ENCODE measurements at regions not wholly inside any gene's neighbourhood (a gene's known extent, or its start where the extent isn't known, plus 50 kb on each side); places are given as distances from the start of the nearest gene placed in this dataset.
"Not testable (repeated sequence)": the region's sequence is repeated elsewhere in the genome, so short reads cannot be mapped to it uniquely, and the experiment has no call there.

- no peak for DNase-seq
Measured at GRCh38 chr22:47624252-47625012, 862.0 kb downstream of the TBC1D22A start.

- DNase-seq: no peak
Measured at GRCh38 chr22:47623763-47624148, 861.3 kb downstream of the TBC1D22A start.

GRCh38 chr22:47623066-47623762, 860.8 kb downstream of the TBC1D22A start:
- DNase-seq: no peak

- DNase-seq: no peak
Measured at GRCh38 chr22:47622541-47622940, 860.1 kb downstream of the TBC1D22A start.

- no peak for DNase-seq
Measured at GRCh38 chr22:47621253-47621652, 858.8 kb downstream of the TBC1D22A start.

GRCh38 chr22:47620391-47620790, 857.9 kb downstream of the TBC1D22A start:
- no peak for DNase-seq

- DNase-seq: no peak
Measured at GRCh38 chr22:47619631-47620030, 857.2 kb downstream of the TBC1D22A start.

GRCh38 chr22:47618180-47619010, 855.9 kb downstream of the TBC1D22A start:
- no peak for DNase-seq

GRCh38 chr22:47617186-47617585, 854.7 kb downstream of the TBC1D22A start:
- DNase-seq: no peak

GRCh38 chr22:47616396-47617020, 854.1 kb downstream of the TBC1D22A start:
- DNase-seq: no peak

GRCh38 chr22:47615051-47615450, 852.6 kb downstream of the TBC1D22A start:
- DNase-seq: no peak

GRCh38 chr22:47613606-47614350, 851.3 kb downstream of the TBC1D22A start:
- no peak for DNase-seq

GRCh38 chr22:47613181-47613580, 850.7 kb downstream of the TBC1D22A start:
- not testable (repeated sequence) for DNase-seq

GRCh38 chr22:47612311-47612910, 850.0 kb downstream of the TBC1D22A start:
- DNase-seq: no peak

GRCh38 chr22:47610764-47611163, 848.3 kb downstream of the TBC1D22A start:
- DNase-seq: no peak

GRCh38 chr22:47610281-47610680, 847.8 kb downstream of the TBC1D22A start:
- no peak for DNase-seq

- no peak for DNase-seq
Measured at GRCh38 chr22:47609653-47610052, 847.2 kb downstream of the TBC1D22A start.

GRCh38 chr22:47608421-47608820, 846.0 kb downstream of the TBC1D22A start:
- DNase-seq: no peak

- DNase-seq: no peak
Measured at GRCh38 chr22:47607486-47607885, 845.0 kb downstream of the TBC1D22A start.

- DNase-seq: no peak
Measured at GRCh38 chr22:47606426-47606825, 844.0 kb downstream of the TBC1D22A start.

- DNase-seq: no peak
Measured at GRCh38 chr22:47605886-47606285, 843.4 kb downstream of the TBC1D22A start.

GRCh38 chr22:47605441-47605840, 843.0 kb downstream of the TBC1D22A start:
- no peak for DNase-seq
